Right lobe of liver (tissue), 4 donors: ENCODE measurements at regions not wholly inside any gene's neighbourhood (a gene's known extent, or its start where the extent isn't known, plus 50 kb on each side); places are given as distances from the start of the nearest gene placed in this dataset.
"Not testable (repeated sequence)": the region's sequence is repeated elsewhere in the genome, so short reads cannot be mapped to it uniquely, and the experiment has no call there.

ENCODE experiments used
- CTCF ChIP-seq, 4 donors: fragments of 200-600 bp in 3 of 4; fragments of 450-650 bp in 1 of 4; IDR thresholded peaks; one replicate each; pipeline versions ENCODE4 v1.5.1 to v1.8.0; 2016 to 2022; ENCODE audit warnings: antibody characterized with exemption in 4 of 4, mild to moderate bottlenecking in 2 of 4
- POLR2A ChIP-seq: fragments of 450-650 bp; IDR thresholded peaks from one replicate; pipeline ENCODE4 v1.6.1; 2017; ENCODE audit warnings: antibody characterized with exemption, mild to moderate bottlenecking
- donor health status: DM: no; HTN: no; CAD: no.
- donor health status: DM: no; HTN: no; CAD: no.
- donor health status: DM: no; HTN: yes; CAD: no.

- not testable (repeated sequence) for TF ChIP-seq POLR2A; CTCF (IDR thresholded peaks at IDR 0.05)
These were observed 85.3 kb upstream of the MAGI3 start for GRCh38 chr1:113305029-113305428.
